ENCODE measurements at regions not wholly inside any gene's neighbourhood (a gene's known extent, or its start where the extent isn't known, plus 50 kb on each side); places are given as distances from the start of the nearest gene placed in this dataset.

- Histone ChIP-seq H3K4me2 (ENCODE audit: insufficient read depth in 1 of 2, low read depth in 2 of 2, low read length in 2 of 2) (no peak overlapping the region), H2AK5ac (ENCODE audit: low read depth, low read length) (no peak overlapping the region), H4K5ac (ENCODE audit: insufficient read length, low read depth, low read length) (no peak overlapping the region), H3K23ac (ENCODE audit: insufficient read length) (no peak overlapping the region), H3K4me3 (ENCODE audit: extremely low read depth in 1 of 4, insufficient read depth in 2 of 4, low read depth in 3 of 4, low read length in 4 of 4) (no peak overlapping the region), H3K79me1 (ENCODE audit: low read depth, low read length) (no peaks in the 10 kb centered on the region), H2BK120ac (replicated peaks; ENCODE audit: low read depth, low read length) (no peak overlapping the region), H2BK20ac (ENCODE audit: low read length) (no peak overlapping the region), H2BK12ac (ENCODE audit: low read depth, low read length) (no peak overlapping the region), H3K4me1 (replicated peaks in 1 of 4; ENCODE audit: control insufficient read depth in 3 of 4, insufficient read depth in 4 of 4, low read length in 3 of 4) (no peaks in the 10 kb centered on the region), H3K27ac (ENCODE audit: low read depth, low read length) (no peak overlapping the region), H3K27me3 (replicated peaks in 1 of 4; ENCODE audit: control insufficient read depth in 3 of 4, extremely low read depth in 1 of 4, insufficient read depth in 3 of 4, low read length in 3 of 4) (no peaks in the 10 kb centered on the region), H2BK15ac (ENCODE audit: low read length) (no peak overlapping the region), H4K20me1 (replicated peaks in 1 of 2; ENCODE audit: control insufficient read depth in 1 of 2, insufficient read depth in 2 of 2, low read length in 2 of 2) (no peaks in the 10 kb centered on the region), H3K79me2 (ENCODE audit: control insufficient read depth in 1 of 2, insufficient read depth in 2 of 2, low read length in 2 of 2) (no peaks in the 10 kb centered on the region), H2AFZ (ENCODE audit: low read length) (no peak overlapping the region), H3K56ac (replicated peaks; ENCODE audit: insufficient read length, low read depth, low read length) (no peak overlapping the region), H4K8ac (ENCODE audit: extremely low read depth, insufficient read depth, low read length) (no peak overlapping the region), H3K23me2 (ENCODE audit: low read depth, low read length) (no peaks in the 10 kb centered on the region), H3K9me3 (ENCODE audit: insufficient read depth in 2 of 2, low read depth in 1 of 2, low read length in 1 of 2) (no peaks in the 10 kb centered on the region), H3K36me3 (ENCODE audit: control insufficient read depth in 2 of 4, insufficient read depth in 4 of 4, low read length in 3 of 4) (no peaks in the 10 kb centered on the region), H2BK5ac (ENCODE audit: low read depth, low read length) (no peak overlapping the region), H3K9ac (replicated peaks in 1 of 4; ENCODE audit: extremely low read depth in 1 of 4, low read depth in 3 of 4, low read length in 3 of 4) (no peak overlapping the region), H3K14ac (ENCODE audit: insufficient read length) (no peak overlapping the region), H4K91ac (replicated peaks; ENCODE audit: insufficient read length, low read length) (no peak overlapping the region), H3K18ac (ENCODE audit: extremely low read depth, low read length) (no peak overlapping the region), H3K4ac (replicated peaks; ENCODE audit: insufficient read length, low read depth, low read length) (no peak overlapping the region)
- WGBS, 2 experiments (ENCODE audit: extremely low coverage in 1 of 2, insufficient coverage in 1 of 2, insufficient read length in 1 of 2, insufficient replicate concordance in 2 of 2, low coverage in 1 of 2, low lambda C conversion rate in 2 of 2, missing lambda C conversion rate in 1 of 2): 91% methylated on average over 2 of the region's 2 CpGs; no CpG with 5 or more reads in 1 of the 2 experiments
- DNase-seq (ENCODE audit: low read depth in 1 of 2, low spot score in 2 of 2) (no peak), FAIRE-seq (no peak)
- CTCF ChIA-PET (ENCODE audit: partially characterized antibody): interaction anchor here (0.9 to 3.6 kb wide), 4 partner anchors 16 to 79 kb away, joined by 3 to 14 read pairs (median 7); no protein-coding TSS in a partner anchor
- POLR2A ChIA-PET (ENCODE audit: partially characterized antibody): no interaction called here
- TF ChIP-seq GABPA (IDR thresholded peaks at IDR 0.05; ENCODE audit: borderline replicate concordance, insufficient read depth, low read length) (no peak), JUN (IDR thresholded peaks at IDR 0.05; ENCODE audit: low read depth, low read length) (no peak), GTF2F1 (IDR thresholded peaks at IDR 0.05; ENCODE audit: borderline replicate concordance, low read depth, low read length) (no peak)
Observed at GRCh38 chr4:166518315-166518714, 645.3 kb downstream of the TLL1 start.
